Stimulated activated CD4-positive, alpha-beta T cell treated with anti-CD3 and anti-CD28 coated beads, Interleukin-1b, Interleukin-23, amount 100 ng/mL, for 1 hour (primary cell): ENCODE measurements at regions not wholly inside any gene's neighbourhood (a gene's known extent, or its start where the extent isn't known, plus 50 kb on each side); places are given as distances from the start of the nearest gene placed in this dataset.
"Not testable (repeated sequence)": the region's sequence is repeated elsewhere in the genome, so short reads cannot be mapped to it uniquely, and the experiment has no call there.

Source experiments
- DNase-seq, 2 donors: peaks; one replicate each; pipeline ENCODE4 v3.0.0-alpha.2; 2020; ENCODE audit warnings: low read depth in 2 of 2

- DNase-seq, result no peak
Measured at GRCh38 chr5:130955041-130955440, 210.0 kb downstream of the HINT1 start.

GRCh38 chr5:130954336-130954735 lies 210.7 kb downstream of the HINT1 start:
- no peak for DNase-seq

DNA sequence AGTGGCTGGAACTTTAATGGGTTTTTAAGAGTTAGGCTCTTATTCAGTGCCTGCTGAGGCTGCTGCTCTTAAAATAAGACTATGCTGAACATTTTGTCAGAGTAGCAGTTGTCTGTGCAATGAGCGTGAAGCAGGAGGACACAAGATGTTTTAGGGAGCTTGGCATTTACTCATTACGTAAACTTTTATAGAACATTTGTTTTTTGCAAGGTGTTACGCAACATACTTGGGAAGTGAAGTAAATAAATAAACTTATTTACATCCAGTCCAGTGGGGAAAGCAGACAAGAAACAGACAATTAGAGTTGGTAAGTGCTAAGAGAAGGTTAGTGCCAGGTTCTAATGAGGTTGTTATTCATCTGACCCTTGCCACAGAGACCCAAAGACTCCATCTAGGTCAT lies 226.0 kb downstream of the HINT1 start:
- DNase-seq, result no peak

DNA sequence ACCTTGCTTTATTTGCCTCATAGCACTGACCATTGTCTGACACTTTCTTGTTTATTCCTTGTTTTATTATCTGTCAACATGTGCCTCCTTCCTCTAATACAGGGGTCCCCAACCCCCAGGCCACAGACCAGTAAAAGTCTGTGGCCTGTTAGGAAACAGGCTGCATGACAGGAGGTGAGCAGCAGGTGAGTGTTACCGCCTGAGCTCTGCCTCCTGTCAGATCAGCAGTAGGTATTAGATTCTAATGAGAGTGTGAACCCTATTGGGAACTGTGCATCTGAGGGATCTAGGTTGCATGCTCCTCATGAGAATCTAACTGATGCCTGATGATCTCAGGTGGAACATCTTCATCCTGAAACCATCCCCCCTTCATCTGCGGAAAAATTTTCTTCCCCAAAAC lies 228.0 kb downstream of the HINT1 start:
- no peak for DNase-seq

- DNase-seq, result no peak
Measured at GRCh38 chr5:130923543-130924124, 241.4 kb downstream of the HINT1 start.

GRCh38 chr5:130912088-130912487 lies 253.0 kb downstream of the HINT1 start:
- no peak for DNase-seq

DNA sequence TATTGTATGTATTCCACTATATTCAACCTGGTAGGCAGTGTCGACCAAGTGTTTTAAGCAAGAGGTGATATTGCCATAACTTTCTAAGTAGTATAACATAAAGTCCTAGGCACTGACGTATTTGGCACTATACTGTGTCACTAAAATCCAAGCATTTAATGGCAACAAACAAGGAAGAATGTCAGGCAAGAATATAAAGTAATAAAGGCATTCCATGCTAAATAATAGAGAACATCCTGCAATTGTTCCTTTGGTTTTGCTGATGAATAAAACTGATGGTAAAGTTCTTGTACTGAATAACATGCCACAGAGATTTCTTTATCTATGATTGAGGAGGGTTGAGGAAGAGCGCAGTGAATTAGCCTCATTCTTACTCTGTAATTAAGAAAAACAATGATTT lies 256.9 kb downstream of the HINT1 start:
- DNase-seq, result no peak

- not testable (repeated sequence) for DNase-seq
Measured at GRCh38 chr5:130897537-130898195, 267.4 kb downstream of the HINT1 start.

- DNase-seq, result not testable (repeated sequence)
Measured at GRCh38 chr5:130897181-130897536, 267.9 kb downstream of the HINT1 start.

GRCh38 chr5:130896636-130897035 lies 268.4 kb downstream of the HINT1 start:
- no peak for DNase-seq

DNA sequence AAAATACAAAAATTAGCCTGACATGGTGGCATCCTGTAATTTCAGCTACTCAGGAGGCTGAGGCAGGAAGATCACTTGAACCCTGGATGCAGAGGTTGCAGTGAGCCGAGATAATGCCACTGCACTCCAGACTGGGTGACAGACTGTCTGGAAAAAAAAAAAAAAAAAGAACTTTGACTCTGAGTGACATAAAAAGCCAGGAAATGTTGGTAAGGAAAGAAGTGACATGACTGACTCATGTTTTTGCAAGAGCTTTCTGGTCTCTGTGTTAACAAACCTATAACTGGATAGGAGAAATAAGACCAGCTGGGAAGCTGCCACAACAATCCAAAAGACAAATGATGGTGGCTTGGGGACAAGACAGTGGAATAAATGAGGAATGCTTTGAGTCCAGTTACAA lies 272.1 kb downstream of the HINT1 start:
- DNase-seq, result no peak

GRCh38 chr5:130890610-130891009 lies 274.4 kb downstream of the HINT1 start:
- no peak for DNase-seq

GRCh38 chr5:130885691-130886090 lies 279.4 kb downstream of the HINT1 start:
- no peak for DNase-seq

DNA sequence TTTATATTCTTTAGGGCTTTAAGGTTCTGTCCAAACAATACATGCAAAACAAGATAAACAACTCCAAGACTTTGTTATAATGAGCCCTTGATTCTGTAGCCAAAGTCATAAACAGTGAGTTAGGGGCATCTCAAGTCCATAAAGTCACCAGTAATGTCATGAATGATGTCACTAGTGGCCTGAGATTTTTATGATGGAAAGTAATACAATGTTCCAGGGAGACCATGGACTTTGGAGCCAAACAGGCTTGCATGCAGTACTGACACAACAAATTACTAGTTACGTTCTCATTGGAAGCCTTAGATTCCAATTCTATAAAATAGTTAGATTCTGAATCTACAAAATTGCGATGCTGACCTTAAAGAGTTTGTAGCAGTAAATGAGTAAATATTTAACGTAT lies 280.0 kb downstream of the HINT1 start:
- DNase-seq, result no peak

- no peak for DNase-seq
Measured at GRCh38 chr5:130884023-130884422, 281.0 kb downstream of the HINT1 start.

- DNase-seq, result no peak
Measured at GRCh38 chr5:130875656-130876055, 289.4 kb downstream of the HINT1 start.

GRCh38 chr5:130874861-130875417 lies 290.1 kb downstream of the HINT1 start:
- DNase-seq, result no peak

DNA sequence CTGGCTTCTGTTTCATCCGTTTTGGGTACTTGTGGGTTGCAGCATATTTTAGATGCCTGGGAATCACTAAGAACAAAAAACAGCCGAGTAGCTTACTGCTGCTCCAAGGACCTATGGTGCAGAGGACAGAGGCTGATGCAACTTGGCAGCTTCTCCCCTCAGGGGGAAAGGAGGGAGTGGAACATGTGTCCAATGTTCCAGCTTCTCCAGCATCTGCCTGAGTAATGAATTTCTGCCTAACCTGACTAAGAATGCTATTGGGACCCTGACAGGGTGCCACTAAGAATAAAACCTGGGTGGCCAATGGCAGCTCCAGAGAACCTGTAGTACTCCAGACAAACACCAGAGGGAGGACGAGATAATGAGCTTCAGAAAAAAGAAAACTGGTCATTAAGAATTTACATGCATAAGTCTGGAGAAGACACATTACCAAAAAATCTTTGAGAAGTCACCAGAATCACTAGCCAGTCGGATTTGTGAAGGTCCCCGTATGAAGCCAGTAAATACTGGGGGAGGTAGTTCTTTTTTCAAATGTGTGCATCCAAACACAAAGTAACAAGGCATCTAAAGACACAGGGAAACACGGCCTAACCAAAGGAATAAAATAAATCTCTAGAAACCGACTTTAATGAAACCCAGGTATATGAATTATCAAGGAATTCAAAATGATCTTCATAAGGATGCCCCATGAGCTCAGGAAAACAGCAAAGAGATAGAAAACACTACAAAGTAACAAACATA lies 293.5 kb downstream of the HINT1 start:
- DNase-seq, result peak in 1 of 2 donors; percentile 10

- DNase-seq, result no peak
Measured at GRCh38 chr5:130870691-130871090, 294.4 kb downstream of the HINT1 start.

GRCh38 chr5:130868186-130868840 lies 296.7 kb downstream of the HINT1 start:
- DNase-seq, result no peak

GRCh38 chr5:130845049-130845765 lies 319.8 kb downstream of the HINT1 start:
- DNase-seq, result no peak
